Mammary epithelial cell (primary cell): ENCODE measurements at regions not wholly inside any gene's neighbourhood (a gene's known extent, or its start where the extent isn't known, plus 50 kb on each side); places are given as distances from the start of the nearest gene placed in this dataset.

Experiments used
- EZH2 ChIP-seq: IDR thresholded peaks from 2 replicates; pipeline ENCODE4 v1.6.1; 2012; ENCODE audit warnings: low read length, inconsistent platforms, borderline replicate concordance
- TF ChIP-seq, protein P1 (sequence below), 2 donors: IDR thresholded peaks in 1 of 2; conservative IDR thresholded peaks in 1 of 2; 2 replicates each; pipeline ENCODE4 v1.5.1; 2011 to 2012; ENCODE audit warnings: inconsistent platforms in 2 of 2, low read length in 2 of 2, mild to moderate bottlenecking in 2 of 2, control low read depth in 1 of 2, low read depth in 1 of 2; ENCODE audit not compliant: insufficient read depth in 1 of 2; ENCODE audit errors: extremely low read depth in 1 of 2

- TF ChIP-seq, protein P1, sequence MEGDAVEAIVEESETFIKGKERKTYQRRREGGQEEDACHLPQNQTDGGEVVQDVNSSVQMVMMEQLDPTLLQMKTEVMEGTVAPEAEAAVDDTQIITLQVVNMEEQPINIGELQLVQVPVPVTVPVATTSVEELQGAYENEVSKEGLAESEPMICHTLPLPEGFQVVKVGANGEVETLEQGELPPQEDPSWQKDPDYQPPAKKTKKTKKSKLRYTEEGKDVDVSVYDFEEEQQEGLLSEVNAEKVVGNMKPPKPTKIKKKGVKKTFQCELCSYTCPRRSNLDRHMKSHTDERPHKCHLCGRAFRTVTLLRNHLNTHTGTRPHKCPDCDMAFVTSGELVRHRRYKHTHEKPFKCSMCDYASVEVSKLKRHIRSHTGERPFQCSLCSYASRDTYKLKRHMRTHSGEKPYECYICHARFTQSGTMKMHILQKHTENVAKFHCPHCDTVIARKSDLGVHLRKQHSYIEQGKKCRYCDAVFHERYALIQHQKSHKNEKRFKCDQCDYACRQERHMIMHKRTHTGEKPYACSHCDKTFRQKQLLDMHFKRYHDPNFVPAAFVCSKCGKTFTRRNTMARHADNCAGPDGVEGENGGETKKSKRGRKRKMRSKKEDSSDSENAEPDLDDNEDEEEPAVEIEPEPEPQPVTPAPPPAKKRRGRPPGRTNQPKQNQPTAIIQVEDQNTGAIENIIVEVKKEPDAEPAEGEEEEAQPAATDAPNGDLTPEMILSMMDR (conservative IDR thresholded peaks at IDR 0.05 in 1 of 2, IDR thresholded peaks at IDR 0.05 in 1 of 2; ENCODE audit: extremely low read depth in 1 of 2, insufficient read depth in 1 of 2, low read depth in 1 of 2, low read length in 2 of 2): no peak
- TF ChIP-seq EZH2: no peak
Observed at GRCh38 chrX:139448996-139449395, 81.5 kb upstream of the F9 start.
